Panc1 (cell line): ENCODE measurements at regions not wholly inside any gene's neighbourhood (a gene's known extent, or its start where the extent isn't known, plus 50 kb on each side); places are given as distances from the start of the nearest gene placed in this dataset.

Experiments
- CTCF ChIP-seq: fragments of 450-650 bp; IDR thresholded peaks from 2 replicates; pipeline ENCODE4 v1.5.1; 2017; ENCODE audit warnings: mild to moderate bottlenecking
- REST ChIP-seq, 2 experiments: IDR thresholded peaks; 2 replicates each; pipeline ENCODE4 v1.6.1; 2011 to 2012; ENCODE audit warnings: low read depth in 2 of 2, control low read depth in 1 of 2, low read length in 1 of 2, mild to moderate bottlenecking in 1 of 2, moderate library complexity in 1 of 2; ENCODE audit not compliant: insufficient read depth in 1 of 2

- TF ChIP-seq CTCF (no peak), REST (IDR thresholded peaks at IDR 0.05; ENCODE audit: insufficient read depth in 1 of 2, low read depth in 2 of 2, low read length in 1 of 2) (no peak)
Measured at GRCh38 chr13:111420113-111420876, 99.9 kb downstream of the TEX29 start.
